Psoas muscle (tissue), 7 donors: ENCODE measurements at regions not wholly inside any gene's neighbourhood (a gene's known extent, or its start where the extent isn't known, plus 50 kb on each side); places are given as distances from the start of the nearest gene placed in this dataset.

Source experiments
- ATAC-seq, 4 donors: fragments of 200-7000 bp; cut with Tn5 transposase; one replicate each; pipeline ENCODE4 v1.9.1; 2020; ENCODE audit warnings: moderate library complexity in 3 of 4, mild to moderate bottlenecking in 2 of 4
- DNase-seq, 2 donors: peaks; one replicate each; pipeline ENCODE4 v3.0.0-alpha.2; 2020
- H3K27ac ChIP-seq: fragments of 200-600 bp; one replicate; pipeline ENCODE4 v1.8.0; 2022
- H3K27me3 ChIP-seq, 3 donors: fragments of 200-600 bp in 1 of 3; one replicate each; pipeline versions ENCODE4 v1.6.1 to v1.8.0; 2013 to 2022; ENCODE audit warnings: low read length in 2 of 3, mild to moderate bottlenecking in 2 of 3, moderate library complexity in 1 of 3; ENCODE audit not compliant: insufficient read depth in 3 of 3
- H3K36me3 ChIP-seq, 2 donors: fragments of 200-600 bp in 1 of 2; one replicate each; pipeline versions ENCODE4 v1.6.1 to v1.8.0; 2013 to 2022; ENCODE audit warnings: low read depth in 1 of 2, mild to moderate bottlenecking in 1 of 2, moderate library complexity in 1 of 2; ENCODE audit not compliant: insufficient read depth in 1 of 2
- H3K4me1 ChIP-seq: fragments of 200-600 bp; one replicate; pipeline ENCODE4 v1.8.0; 2022
- H3K4me3 ChIP-seq: fragments of 200-600 bp; one replicate; pipeline ENCODE4 v1.8.0; 2022; ENCODE audit warnings: mild to moderate bottlenecking
- H3K9me3 ChIP-seq: fragments of 200-600 bp; one replicate; pipeline ENCODE4 v1.8.0; 2022
- CTCF ChIP-seq: fragments of 200-600 bp; IDR thresholded peaks from one replicate; pipeline ENCODE4 v1.8.0; 2022; ENCODE audit warnings: antibody characterized with exemption
- WGBS, 3 donors: extraction: QIAGEN DNeasy Blood & Tissue Kit; methylation state at CpG; one replicate each; pipeline versions ENCODE4 v1.1.6 to v1.1.7; 2013; 5-methylcytosine and 5-hydroxymethylcytosine counted together
- intact Hi-C, 2 donors: fragments of 100-400 bp; cut with DNase I; formaldehyde crosslinking; loops; one replicate each; pipeline versions ENCODE4 v1.11.0 to v1.14.2; 2022
- donor health status: healthy with polysubstance abuse.
- donor health status: DM: no; HTN: no; CAD: no; lungs with moderate emphysema.
- donor health status: Bipolar disorder and iron deficiency.
- donor health status: healthy.
- donor health status: DM: yes; HTN: yes; CAD: no.
- donor health status: DM: no; HTN: no; CAD: no.
- donor health status: DM: yes; HTN: yes; CAD: no.

DNA sequence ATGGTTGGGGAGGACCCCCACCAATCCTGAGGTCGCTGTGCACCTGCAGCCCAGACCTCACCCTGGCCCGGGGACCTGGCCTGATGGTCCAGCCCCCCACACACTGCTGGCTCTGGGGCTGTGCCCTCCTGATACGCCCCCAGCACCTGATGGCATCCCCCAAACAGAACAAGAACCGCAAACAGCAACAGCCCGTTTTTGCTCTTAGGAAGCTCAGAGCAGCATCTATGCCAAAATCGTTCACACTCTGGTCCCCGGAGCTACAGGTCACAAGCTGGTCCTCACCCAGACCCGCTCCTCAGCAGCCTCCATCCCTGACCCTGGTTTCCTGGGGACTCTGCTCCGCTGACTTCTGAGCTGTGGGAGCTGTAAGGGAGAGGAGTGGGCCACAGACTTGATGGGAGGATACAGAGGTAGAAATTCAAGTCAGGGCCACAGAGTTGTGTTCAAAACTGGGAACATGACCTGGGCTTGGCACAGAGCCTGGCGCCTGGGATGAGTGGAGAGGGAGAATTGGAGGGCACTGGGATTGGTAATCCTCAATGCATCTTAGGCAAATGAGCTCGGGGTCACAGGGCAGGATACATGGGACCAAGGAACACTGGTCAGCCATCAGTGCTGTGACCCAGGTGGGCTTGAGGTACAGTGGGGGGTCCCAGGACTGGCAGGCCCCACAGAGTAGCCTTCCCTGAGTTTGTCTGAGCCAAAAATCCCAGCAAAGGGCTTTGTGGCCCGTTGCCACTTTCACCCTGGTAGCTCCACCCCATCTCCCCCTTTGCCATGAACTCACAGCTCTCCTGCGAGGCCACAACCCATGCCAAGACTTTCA is 170.9 kb upstream of the RTL1 start:
- Histone ChIP-seq H3K4me3 (no peak overlapping the region), H3K36me3 (no peaks in the 10 kb centered on the region), H3K4me1 (no peaks in the 10 kb centered on the region), H3K9me3 (no peaks in the 10 kb centered on the region), H3K27me3 (peaks cover 0 to 43% (median 17%) of the 10 kb centered on the region in 3 donors), H3K27ac (no peak overlapping the region)
- 76 to 80% (median 77%) methylated on average over 13 of the region's 13 CpGs for WGBS, 3 donors
- DNase-seq, result no peak
- TF ChIP-seq CTCF, result no peak
- intact Hi-C loops, result no loop called here
- no peak for ATAC-seq

- no peak for TF ChIP-seq CTCF
- Histone ChIP-seq H3K4me1 (no peaks in the 10 kb centered on the region), H3K9me3 (no peaks in the 10 kb centered on the region), H3K27me3 (peaks cover 0 to 43% (median 17%) of the 10 kb centered on the region in 3 donors), H3K4me3 (no peak overlapping the region), H3K36me3 (no peaks in the 10 kb centered on the region), H3K27ac (no peak overlapping the region)
- no peak for ATAC-seq
- WGBS, 3 donors, result 58 to 77% (median 64%) methylated on average over 9 of the region's 9 CpGs
- no peak for DNase-seq
- intact Hi-C loops, result no loop called here
These were observed 171.7 kb upstream of the RTL1 start for GRCh38 chr14:101075025-101075800.

GRCh38 chr14:101075801-101076413 is 172.4 kb upstream of the RTL1 start:
- intact Hi-C loops, result no loop called here
- Histone ChIP-seq H3K4me3 (no peak overlapping the region), H3K27me3 (peaks cover 0 to 43% (median 17%) of the 10 kb centered on the region in 3 donors), H3K36me3 (no peaks in the 10 kb centered on the region), H3K9me3 (no peaks in the 10 kb centered on the region), H3K27ac (no peak overlapping the region), H3K4me1 (no peaks in the 10 kb centered on the region)
- ATAC-seq, result no peak
- DNase-seq, result no peak
- TF ChIP-seq CTCF, result no peak
- 34 to 41% (median 37%) methylated on average over 15 of the region's 15 CpGs for WGBS, 3 donors

GRCh38 chr14:101076451-101077198 is 173.1 kb upstream of the RTL1 start:
- no peak for DNase-seq
- ATAC-seq, result no peak
- Histone ChIP-seq H3K27ac (no peak overlapping the region), H3K27me3 (peaks cover 0 to 43% (median 17%) of the 10 kb centered on the region in 3 donors), H3K9me3 (peaks cover 6% of the 10 kb centered on the region), H3K36me3 (no peaks in the 10 kb centered on the region), H3K4me1 (no peaks in the 10 kb centered on the region), H3K4me3 (no peak overlapping the region)
- no peak for TF ChIP-seq CTCF
- WGBS, 3 donors, result 31 to 43% (median 34%) methylated on average over 29 of the region's 29 CpGs
- intact Hi-C loops, result no loop called here
